GM19397 (cell line): ENCODE measurements at regions not wholly inside any gene's neighbourhood (a gene's known extent, or its start where the extent isn't known, plus 50 kb on each side); places are given as distances from the start of the nearest gene placed in this dataset.
"Not testable (repeated sequence)": the region's sequence is repeated elsewhere in the genome, so short reads cannot be mapped to it uniquely, and the experiment has no call there.

Source experiments
- ATAC-seq: cut with Tn5 transposase; IDR thresholded peaks from one replicate; pipeline ENCODE4 v1.9.1; 2021; ENCODE audit warnings: mild to moderate bottlenecking, moderate library complexity; ENCODE audit not compliant: unreplicated experiment

DNA sequence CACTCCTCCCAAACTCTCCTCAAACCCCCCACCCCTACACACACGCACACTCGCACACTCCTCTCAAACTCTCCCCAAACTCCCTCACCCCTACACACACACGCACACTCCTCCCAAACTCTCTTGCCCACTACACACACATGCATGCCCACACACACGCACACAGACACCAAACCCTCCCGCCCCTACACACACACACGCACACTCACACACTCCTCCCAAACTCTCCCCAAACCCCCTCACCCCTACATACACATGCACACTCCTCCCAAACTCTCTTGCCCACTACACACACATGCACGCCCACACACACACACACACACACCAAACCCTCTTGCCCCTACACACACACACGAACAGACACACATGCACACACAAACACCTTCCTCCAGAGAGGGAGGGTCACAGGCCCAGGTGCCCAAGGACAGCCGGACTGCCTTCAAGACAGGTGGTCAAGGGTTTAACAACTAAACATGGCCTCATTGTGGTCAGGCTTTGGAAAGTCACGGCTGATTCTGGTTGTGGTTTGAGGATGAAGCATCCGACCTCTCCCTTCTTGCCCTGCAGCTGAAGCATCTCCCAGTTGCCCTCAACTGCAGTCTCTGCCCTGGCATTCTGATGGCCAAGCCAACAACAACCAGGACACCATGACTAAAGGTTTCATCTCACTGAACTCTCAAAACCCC is 72.3 kb upstream of the SNTG2 start:
- no peak for ATAC-seq

DNA sequence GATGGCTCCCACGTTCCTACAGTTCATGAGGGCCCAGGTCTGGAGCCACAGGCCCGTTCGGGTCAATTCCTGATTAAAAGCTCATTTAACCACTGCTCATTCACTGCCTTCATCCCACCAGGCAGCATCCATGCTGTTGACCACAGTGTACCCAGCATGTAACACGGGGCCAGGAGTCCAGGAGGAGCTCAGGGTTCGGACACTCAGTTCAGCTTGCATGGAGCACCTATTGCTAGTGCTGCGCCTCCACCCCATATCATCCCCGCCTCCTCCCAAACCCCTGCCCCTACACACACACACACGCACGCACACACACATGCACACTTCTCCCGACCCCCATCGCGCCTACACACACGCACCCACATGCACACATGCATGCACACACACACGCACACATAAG is 72.9 kb upstream of the SNTG2 start:
- ATAC-seq: no peak

DNA sequence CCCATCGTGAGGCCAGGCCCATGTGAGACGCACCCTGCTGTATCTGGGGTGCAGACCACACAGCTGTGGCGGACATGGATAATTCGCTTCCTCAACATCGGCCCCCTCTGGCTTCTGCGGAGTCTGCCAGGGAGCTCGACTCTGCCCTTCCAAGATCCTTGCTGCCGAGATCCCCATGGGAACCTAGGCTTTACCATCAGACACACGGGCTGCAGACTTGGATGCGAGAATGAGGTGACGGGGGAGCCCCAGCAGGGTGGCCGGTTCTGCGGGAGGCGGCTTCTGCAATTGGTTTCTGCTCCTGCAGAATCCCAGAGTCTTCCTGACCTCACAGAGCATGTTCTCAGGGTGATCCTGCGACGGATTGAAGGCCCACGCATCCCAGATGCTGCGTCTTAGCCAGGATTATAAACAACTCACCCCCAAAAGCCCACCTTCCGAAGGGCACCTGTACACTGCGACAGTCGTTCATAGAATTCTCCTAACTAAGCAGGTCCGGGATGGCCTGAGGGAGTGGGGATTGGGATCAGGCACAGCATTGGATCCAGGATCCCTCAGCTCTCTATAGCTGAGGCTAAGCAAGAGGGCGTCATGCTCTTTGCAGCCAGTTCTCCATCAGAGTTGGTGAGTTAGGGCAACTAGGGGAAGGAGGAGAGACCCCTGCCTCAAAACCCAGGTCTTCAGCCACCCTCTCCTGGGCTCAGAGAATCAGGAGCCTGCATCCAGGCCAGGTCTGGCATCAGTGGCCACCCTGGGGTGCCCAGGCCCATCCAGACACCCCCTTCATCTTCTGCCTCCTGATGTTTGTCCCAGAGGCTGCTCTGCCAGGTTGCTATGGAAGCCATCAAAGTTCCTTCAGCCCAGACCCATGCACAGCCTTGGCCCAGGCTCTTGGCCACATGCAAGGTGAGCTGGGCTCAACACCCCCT is 74.7 kb upstream of the SNTG2 start:
- no peak for ATAC-seq

DNA sequence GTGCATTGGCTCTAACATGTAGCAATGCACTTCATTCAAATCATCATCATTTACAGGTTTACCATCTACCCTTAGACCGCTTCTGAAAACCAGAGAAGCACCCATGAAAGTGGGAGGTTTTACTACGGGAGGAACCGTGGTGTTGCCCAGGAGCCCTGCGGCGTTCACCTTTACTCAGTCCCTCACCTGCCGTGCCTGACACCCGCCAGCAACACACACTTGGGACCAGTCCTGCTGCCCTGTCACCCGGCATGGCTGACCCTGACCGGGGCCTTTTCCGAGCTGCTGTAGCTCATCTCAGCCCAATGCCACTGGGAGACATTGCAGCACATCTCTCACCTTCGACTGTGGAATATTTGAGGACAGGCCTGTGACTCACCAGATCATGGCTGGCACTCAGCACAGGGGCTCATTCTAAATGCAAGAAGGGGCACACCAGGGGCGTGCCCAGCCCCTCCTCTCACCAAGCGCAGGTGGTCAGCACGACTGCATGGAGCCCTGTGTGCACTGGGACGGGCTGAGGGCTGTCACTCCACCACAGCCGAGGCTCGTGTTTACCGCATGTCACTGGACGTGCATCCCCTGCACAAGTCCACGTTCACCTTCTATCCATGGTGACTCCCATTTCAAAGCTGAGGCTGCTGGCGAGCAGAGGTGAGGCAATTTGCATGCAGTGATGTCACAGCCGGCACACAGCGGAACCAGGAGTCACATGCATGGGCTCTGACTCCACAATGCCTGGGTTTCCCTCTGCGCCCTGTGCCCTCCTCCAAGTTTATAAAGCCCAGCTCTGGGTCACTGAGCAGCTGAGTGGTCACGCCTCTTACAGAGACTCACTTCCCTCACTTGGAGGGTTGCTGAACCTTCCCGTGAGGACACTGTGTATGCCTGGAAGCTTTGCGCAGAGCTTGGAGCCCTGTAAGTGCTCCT is 76.7 kb upstream of the SNTG2 start:
- ATAC-seq: no peak

DNA sequence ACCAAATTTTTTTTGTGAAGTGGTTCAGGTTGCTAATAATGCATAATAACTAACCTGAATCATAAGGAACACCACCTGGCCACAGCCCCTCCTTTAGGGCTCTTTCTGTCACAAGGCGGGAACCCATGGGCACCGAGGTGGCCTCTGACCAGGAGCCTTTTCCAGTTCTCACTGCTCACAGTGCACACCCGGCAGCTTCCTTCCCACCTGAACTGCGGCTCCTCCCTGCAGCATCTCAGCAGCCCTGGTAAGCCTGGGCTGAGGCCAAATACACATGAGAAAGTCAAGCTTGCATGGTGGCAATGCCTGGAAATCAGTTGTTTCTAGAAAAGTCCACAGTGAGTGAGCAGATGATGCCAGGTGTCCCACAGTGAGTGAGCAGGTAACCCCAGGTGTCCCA is 77.6 kb upstream of the SNTG2 start:
- no peak for ATAC-seq

DNA sequence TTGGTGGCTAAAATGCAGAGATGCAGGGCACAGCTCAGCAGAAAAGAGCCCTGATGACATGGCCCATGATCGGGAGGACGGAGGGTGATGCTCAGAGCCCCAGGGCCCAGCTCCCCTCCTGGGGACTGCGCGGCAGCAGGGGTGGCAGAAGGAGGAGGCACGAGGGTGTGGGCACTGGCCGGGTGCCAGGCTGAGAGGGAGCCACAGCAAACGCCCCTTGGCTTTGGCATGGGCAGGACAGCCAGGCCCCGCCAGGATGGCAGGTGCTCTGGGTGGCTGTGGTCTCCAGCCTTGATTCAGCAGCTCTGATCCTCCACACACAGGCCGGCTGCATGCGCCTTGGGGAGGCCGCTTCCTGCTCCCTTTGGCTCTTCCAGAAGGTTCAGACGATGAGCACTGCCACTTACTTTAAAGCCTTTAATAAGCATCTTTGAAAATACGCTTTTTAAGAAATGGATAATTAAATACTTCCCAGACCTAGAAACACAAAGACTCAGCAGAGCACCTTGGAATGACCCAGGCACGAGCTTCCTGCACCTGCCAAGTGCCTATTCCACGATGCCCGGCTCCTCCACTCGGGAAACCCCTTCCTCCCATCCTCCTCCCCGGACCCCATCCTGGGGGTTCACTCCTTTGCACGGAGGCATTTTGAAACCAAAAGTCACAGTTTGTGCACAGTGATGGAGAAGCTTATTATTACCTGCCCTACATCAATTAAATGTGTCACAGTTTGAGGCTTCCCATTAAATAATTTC is 78.5 kb upstream of the SNTG2 start:
- ATAC-seq: no peak

DNA sequence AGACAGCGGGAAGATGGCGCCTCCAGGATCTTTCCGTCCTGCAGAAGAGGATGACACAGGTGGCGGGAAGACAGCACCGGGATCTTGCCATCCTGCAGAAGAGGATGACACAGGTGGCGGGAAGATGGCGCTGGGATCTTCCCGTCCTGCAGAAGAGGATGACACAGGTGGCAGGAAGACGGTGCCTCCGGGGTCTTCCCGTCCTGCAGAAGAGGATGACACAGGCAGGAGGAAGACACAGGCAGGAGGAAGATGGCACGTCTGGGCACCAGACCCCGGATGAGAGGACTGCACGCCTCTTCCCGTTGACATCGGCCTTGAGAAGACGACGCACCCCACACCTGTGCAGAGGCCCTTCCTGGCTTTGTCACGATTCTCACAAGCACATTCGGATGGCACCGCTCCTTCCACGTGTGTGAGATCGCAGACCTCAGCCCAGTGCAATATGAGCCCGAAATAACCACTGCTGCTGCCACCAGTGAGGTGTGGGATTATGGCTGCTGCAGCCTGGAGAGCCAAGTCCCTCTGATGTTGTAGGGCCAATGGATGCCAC is 79.4 kb upstream of the SNTG2 start:
- no peak for ATAC-seq

DNA sequence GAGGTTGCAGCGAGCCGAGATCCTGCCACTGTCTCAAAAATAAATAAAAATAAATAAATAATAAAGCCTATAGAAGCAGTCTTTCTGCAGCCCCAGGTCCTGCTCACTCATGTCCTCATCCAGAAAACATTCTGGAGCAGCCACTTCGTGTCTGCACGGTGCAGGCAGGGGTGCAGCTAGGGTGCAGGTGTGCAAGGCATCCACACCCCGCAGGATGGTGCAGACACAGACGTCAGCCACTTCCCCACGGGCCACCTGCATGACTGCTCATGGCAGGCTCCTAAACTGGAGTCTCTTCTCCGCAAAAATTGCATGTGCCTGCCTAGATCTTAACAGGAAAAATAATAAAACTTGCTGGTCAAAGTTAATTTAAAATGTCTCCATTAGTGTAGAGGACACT is 80.2 kb upstream of the SNTG2 start:
- no peak for ATAC-seq

DNA sequence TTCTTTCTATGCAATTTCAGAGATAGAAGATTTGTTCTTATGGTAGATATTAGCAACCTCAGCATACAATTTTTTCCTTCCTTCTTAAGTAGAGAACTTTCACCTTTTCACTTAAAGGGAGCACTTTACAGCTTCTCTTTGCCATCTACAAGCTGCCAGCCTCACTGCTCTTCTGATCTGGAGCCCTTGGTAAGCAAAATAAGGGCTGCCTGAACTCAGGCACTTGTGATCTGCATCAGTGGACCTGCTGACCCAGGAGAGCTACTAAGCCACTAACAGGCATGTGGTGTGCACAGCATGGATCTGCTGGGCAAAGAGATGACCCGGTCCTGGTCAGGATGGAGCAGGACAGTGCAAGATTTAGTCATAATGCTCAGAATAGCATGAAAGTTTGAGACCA is 80.8 kb upstream of the SNTG2 start:
- no peak for ATAC-seq

DNA sequence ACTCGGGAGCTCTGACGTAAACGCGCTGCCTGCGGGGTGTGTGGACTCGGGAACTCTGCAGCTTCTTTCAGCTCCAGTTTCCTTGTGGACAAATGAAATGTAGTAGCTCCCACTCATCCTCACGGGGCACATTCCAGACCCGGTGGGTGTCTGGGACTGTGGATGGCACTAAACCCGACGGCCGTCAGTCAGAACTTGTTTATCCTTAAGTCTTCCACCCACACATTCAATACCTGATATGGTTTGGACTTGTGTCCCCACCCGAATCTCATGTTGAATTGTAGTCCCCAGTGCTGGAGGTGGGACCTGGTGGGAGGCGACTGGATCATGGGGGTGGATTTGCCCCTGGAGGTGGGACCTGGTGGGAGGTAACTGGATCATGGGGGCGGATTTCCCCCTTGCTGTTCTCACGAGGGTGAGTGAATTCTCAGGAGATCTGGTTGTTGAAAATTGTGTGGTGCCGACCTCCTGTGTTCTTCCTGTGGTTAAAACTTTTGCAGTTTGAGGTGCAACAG is 81.2 kb upstream of the SNTG2 start:
- ATAC-seq: no peak

DNA sequence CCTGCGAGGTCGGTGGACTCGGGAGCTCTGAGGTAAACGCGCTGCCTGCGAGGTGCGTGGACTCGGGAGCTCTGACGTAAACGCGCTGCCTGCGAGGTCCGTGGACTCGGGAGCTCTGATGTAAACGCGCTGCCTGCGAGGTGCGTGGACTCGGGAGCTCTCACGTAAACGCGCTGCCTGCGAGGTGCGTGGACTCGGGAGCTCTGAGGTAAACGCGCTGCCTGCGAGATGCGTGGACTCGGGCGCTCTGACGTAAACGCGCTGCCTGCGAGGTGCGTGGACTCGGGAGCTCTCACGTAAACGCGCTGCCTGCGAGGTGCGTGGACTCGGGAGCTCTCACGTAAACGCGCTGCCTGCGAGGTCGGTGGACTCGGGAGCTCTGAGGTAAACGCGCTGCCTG is 81.8 kb upstream of the SNTG2 start:
- ATAC-seq: not testable (repeated sequence)

DNA sequence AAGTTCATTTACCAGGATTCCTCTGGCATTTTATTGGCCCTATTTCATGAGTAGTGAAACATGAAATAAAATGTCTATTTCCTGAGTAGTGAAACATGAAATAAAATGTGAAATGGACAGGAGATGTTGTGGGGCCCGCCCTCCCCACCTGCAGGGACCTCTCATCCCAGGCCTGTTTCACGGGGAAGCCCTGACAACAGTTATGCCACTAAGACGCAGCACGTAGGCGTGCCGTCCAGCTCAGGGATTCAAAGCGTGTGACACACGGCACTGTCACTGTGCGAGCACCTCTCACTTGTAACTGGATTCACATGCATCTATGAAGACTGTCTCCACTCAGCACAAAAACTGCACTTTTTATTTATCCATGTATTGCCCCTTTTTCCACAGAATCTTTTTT is 83.4 kb upstream of the SNTG2 start:
- no peak for ATAC-seq

DNA sequence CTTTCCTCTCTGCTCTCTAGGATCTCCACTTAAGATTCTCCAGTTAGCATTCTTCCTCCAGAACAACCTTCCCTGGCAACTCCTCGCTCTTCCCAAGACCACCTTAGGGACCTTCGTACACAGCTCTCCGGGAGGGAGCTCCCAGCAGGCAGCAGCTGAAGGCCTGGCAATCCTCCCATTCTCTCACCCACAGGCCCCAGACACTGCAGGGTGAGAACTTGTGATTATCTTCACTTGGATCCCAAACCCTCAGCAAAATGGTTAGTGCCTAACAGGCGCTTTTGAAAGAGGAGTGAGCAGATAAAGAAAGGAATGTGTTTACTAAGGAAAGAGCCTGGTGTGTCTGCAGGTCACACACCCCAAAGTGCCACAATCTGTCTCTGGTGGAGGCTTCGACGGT is 83.8 kb upstream of the SNTG2 start:
- ATAC-seq: no peak

DNA sequence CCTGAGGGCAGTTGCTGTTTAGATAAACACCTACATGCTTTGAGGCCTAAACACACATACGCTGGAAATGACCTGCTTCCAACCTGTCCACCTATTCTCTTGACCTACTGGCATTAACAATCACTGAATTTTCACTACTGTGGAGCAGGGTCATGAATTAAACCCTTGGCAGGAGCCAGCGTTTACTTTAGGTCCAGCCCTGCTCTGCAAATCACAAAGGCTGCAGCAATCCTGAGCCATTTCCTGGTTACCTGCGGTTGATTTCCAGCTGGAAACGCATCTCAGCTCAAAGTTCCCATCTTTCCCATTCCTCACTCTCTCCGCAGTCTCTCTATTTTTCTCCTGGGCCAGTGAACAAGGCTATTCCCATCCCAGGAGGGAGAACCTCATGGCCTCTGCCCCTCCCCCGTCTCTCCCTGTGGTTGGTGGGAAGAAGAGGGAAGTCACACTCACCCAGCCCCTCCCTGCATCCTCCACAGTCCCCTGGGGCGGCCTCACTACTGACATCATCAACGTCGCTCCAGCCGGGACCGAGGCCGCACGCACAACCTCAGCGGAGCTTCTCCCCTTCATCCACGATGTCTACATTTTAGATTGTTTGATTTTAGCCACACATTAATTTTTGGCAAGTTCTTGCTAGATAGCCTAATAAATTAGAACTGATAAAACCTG is 84.5 kb upstream of the SNTG2 start:
- ATAC-seq: no peak

DNA sequence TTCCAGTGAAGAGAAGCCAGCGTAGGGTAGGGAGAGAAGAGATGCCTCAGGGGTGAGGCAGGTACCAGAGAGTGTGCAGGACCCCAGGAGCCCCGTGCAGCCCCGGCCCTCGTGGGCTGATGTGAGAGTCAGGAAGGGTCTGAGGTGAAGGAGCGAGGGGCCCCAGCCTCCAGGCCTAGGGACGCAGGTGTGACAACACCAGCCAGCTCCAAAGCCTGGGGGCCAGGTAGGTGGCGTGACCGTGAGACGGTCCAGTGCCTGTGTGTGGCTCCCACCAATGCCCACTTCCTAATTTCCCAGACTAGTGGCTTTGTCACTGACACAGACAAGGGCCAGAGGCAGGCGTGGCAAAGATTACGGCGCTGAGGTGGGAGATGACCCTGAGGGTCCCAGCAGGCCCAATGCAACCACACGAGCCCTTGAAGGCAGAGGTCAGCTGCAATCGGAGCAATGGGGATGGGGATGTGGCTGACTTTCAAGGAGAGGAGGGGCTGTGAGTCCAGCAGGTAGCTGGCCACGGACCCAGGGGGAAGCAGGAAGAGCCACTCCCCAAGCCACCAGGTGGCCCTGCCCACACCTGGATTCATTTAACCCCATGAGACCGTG is 86.0 kb upstream of the SNTG2 start:
- no peak for ATAC-seq

DNA sequence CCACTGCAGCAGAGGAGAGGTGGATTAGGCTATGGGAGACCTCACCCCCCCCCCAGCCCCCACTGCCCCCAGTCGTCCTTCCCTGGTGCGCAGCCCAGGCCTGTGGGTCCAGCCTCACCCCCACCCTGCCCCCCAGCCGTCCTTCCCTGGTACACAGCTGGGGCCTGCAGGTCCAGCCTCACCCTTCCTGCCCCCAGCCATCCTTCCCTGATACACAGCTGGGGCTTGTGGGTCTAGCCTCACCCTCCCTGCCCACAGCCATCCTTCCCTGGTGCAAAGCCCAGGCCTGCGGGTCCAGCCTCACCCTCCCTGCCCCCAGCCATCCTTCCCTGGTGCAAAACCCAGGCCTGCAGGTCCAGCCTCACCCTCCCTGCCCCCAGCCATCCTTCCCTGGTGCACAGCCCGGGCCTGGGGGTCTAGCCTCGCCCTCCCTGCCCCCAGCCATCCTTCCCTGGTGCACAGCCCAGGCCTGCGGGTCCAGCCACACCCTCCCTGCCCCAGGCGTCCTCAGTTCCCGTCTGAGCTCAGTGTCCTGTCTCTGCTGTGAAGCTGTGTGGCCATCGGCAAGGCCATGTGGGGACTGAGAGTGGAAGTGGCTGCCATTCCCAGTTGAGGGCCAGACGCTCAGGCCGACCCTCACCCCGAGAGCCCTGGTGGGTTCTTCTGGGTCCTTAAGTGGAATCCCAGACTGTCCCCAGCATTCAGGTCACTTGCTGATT is 86.8 kb upstream of the SNTG2 start:
- no peak for ATAC-seq

DNA sequence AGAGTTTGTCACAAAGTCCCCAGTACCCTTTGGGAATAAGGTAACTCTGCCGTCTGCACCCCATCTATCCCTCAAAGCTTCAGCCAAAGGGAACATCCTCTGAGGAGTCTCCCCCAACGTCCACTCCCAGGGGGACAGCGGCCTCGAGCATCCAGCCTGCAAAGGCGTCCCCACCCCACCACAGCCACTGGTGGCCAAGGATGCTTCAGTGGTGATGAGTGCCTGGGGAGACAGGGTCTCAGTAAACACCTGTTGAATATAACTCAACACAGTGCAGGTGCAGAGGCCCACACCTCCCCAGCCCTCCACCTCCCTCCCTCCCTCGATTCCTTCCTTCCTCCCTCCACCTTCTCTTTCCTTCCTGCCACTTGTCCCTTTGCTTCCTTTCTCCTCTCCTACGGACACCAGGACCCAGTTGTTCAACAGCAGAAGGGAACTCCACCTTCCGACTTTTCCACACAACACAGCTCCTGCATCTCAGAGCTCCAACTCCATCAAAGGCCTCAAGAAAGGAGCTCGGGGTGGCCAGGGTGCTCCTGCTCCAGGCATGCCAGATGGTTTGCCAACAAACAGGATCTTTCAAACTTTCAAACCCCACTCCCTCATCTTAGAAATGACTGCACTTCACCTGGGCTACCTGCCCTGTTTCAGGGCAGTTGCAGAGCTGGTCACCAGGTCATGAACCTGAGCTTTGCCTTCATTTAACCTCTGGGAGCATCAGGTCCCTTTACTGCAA is 87.8 kb upstream of the SNTG2 start:
- no peak for ATAC-seq

DNA sequence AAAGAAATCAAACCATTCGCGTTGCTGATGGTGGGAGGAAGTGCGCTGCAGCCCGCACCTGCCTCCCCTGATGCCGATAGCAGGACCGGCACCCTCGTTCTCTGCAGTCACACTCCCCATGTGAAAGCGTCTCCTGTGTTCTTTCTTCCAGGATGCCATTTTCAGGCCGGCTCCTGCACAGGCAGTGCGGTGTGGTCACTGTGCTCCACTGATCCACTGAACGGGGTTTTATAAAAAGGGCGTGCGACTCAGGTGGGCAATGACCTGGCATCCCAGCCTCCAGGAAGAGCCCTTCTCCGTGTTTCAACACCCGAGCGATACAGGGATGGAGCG is 88.3 kb upstream of the SNTG2 start:
- no peak for ATAC-seq
